HG02885 (cell line): ENCODE measurements at regions not wholly inside any gene's neighbourhood (a gene's known extent, or its start where the extent isn't known, plus 50 kb on each side); places are given as distances from the start of the nearest gene placed in this dataset.
"Not testable (repeated sequence)": the region's sequence is repeated elsewhere in the genome, so short reads cannot be mapped to it uniquely, and the experiment has no call there.

Source experiments
- ATAC-seq: cut with Tn5 transposase; IDR thresholded peaks from one replicate; pipeline ENCODE4 v1.9.1; 2021; ENCODE audit warnings: mild to moderate bottlenecking; ENCODE audit not compliant: unreplicated experiment, poor library complexity

GRCh38 chr2:220748875-220749479 lies 823.1 kb downstream of the EPHA4 start:
- ATAC-seq, result no peak

DNA sequence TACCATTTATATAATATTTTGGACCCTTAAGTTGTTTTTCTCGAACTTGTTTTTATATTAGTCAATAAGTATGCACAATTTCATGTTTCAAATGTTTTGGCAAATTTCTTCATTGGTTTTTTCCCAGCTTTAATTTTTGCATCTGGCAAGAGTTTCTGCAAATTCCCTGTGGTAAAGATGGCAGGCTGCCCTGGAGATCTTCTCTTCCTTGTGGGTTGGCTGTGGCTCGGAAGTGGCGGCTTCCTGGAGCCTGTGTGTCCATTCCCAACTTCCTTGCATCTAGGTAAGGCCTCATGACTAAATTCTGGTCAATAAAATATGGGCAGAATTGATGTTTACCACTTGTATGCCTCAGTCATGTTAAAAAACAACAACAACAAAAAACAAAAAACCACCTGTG lies 818.6 kb downstream of the EPHA4 start:
- ATAC-seq, result no peak

DNA sequence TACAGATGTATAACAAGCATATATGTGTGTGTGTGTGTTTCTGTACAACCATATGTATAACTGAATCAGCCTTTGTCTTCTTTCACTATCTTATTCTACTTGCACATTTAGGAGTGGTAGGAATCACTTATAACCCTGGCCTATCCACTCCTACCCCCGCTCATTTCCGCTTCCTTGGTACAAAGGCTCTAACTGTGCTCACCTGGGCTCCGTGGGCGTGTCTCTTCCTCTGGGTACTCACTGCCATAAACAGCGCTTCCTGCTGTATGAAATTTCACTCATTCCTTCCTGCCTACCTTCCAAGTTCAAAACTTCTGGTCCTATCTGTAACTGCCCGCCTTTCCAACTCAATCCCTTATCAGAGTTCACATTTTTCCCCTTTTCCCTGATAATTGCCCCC lies 815.5 kb downstream of the EPHA4 start:
- ATAC-seq, result no peak

DNA sequence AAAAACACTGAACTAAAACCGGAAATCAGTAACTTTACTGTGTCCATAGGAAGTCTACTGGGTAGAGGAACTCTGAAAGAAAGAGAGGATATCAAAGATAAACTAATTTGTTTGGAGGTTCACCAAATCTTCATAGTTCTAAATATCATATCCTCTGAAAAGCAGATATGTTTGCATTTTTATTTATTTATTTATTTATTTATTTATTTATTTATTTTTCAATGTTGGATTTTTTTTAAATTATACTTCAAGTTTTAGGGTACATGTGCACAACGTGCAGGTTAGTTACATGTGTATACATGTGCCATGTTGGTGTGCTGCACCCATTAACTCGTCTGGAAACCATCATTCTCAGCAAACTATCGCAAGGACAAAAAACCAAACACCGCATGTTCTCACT lies 813.7 kb downstream of the EPHA4 start:
- ATAC-seq, result not testable (repeated sequence)

- ATAC-seq, result no peak
Observed at GRCh38 chr2:220764171-220764570, 807.9 kb downstream of the EPHA4 start.

- ATAC-seq, result no peak
Observed at GRCh38 chr2:220767591-220768255, 804.4 kb downstream of the EPHA4 start.

- ATAC-seq, result no peak
Observed at GRCh38 chr2:220775856-220776488, 796.1 kb downstream of the EPHA4 start.

- ATAC-seq, result not testable (repeated sequence)
Observed at GRCh38 chr2:220779076-220779475, 793.0 kb downstream of the EPHA4 start.

DNA sequence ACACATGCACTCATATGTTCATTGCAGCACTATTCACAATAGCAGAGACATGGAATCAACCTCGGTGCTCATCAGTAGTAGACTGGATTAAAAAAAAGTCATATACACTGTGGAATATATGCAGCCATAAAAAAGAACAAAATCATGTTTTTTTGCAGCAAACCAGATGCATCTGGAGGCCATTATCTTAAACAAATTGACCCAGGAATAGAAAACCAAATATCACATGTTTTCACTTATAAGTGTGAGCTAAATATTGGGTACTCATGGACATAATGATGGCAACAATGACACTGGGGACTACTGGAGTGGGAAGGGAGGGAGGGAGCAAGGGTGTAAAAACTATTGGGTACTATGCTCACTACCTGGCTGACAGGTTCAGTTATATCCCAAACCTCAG lies 792.6 kb downstream of the EPHA4 start:
- no peak for ATAC-seq

DNA sequence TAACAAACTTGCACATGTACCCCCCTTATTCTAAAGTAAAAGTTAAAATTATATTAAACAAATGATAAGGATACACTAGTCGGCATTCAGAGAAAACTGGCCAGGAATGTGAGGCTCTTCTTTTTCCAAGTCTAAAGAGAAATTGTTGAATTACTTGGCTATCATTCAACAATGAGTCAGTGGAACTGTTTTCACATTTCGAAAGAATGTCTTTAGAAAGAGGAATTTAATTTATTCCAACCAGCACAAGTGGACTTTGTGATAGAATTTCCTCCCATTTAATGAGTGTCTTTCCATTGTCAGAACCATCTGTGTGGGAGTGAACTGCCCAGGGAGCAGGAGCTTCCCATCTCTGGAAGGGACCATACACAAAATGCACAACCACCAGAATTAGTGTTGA lies 792.2 kb downstream of the EPHA4 start:
- no peak for ATAC-seq

- ATAC-seq, result no peak
Observed at GRCh38 chr2:220781622-220782241, 790.4 kb downstream of the EPHA4 start.

GRCh38 chr2:220782609-220783113 lies 789.4 kb downstream of the EPHA4 start:
- no peak for ATAC-seq

GRCh38 chr2:220783671-220784070 lies 788.4 kb downstream of the EPHA4 start:
- no peak for ATAC-seq

GRCh38 chr2:220785178-220785577 lies 786.9 kb downstream of the EPHA4 start:
- ATAC-seq, result no peak

DNA sequence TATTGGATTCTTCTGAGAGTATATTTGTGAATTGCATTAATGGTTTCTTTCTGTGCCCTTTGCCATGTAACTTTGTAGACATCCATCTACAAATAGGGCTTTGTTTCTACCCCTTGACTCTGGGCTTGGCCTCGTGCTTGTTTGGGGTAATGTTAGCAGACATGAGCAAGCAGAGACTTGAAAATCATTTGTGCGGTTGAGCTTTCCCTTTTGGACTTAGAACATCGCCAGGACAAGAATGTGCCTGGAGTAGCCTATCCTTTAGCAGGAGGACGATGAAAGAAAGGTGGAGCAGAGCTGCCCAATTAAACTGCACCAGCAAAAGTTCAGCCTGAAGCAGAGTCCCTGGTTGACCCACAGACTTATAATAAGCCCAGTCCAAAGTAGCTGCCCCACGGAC lies 785.9 kb downstream of the EPHA4 start:
- ATAC-seq, result no peak

DNA sequence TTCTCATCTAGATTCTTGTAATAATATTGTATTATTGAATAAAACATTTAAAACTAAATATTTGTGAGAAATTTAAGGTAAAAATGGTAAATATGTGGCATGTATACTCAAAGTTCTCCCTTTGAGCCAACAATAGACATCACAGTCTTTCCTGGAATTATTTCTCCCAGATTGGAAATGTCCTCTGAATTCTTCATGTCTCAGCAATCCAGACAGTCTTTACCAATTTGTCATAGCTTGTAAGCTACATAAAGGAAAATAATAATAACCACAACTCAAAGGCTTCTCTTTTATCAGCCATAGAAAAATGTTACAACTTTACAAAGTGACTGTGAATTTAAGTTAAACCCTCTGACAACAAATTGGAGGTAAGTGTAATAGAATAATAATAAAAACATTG lies 784.9 kb downstream of the EPHA4 start:
- no peak for ATAC-seq

GRCh38 chr2:220789961-220790360 lies 782.1 kb downstream of the EPHA4 start:
- no peak for ATAC-seq

DNA sequence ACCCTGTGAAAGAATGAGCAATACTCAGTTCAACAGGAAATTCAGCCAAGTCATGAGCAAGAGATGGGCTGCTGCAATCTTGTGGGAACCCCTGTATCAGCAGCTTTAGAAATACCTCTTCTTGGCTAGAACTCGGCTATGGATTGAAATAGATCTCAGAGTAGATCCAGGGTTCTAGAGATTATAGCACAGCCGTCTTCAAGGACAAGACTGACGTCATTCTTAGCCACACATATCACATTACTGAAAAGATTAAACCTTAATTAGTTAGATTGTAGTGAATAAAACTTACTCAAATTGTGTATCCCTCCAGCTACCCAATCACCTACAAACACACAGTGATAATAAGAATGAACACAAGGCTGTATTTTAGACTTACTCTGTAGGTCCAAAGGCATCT lies 776.4 kb downstream of the EPHA4 start:
- no peak for ATAC-seq

DNA sequence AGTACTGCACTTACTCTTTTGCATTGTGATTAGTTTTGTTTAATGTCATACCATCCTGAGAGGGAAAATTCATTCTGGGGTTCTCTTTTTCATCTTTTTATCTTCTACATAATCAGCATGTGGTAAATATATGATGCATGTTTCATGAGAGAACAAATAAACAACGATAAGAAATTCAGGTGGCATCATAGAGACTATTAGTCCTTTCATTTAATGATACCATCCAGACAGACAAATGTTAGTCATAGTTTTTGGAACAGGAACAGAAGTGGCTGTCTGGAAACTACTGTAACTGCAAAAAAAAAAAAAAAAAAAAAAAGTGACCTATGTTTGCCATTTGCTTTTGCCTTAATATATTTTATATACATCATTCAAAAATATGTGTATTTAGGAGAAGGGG lies 761.0 kb downstream of the EPHA4 start:
- no peak for ATAC-seq

DNA sequence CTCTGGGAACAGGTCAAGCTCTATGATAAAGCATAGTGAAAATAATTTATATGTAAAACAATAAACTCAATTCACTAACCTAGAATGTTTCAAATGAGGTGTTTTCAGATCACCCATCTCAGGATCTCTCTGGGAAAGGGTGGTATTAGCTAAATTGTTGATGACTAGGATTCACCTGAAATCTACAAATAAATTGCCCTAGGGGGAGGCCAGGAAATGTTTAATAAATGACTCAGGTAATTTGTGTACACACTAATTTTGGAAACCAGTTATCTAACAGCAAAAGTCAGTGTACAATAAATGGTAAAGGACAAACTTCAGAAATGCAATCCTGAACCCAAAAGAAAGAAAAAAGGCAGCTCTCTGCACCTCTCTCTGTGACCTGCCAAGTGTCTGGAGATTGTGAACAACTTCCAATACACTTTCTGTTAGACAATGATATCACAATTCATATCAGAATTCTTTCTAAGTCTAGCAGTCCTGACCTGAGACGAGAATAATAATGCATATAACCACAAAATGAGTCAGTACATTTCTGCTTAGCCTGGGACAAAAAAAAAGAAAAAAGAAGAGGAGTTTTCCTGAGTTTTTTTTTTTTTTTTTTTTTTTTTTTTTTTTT lies 760.0 kb downstream of the EPHA4 start:
- no peak for ATAC-seq

DNA sequence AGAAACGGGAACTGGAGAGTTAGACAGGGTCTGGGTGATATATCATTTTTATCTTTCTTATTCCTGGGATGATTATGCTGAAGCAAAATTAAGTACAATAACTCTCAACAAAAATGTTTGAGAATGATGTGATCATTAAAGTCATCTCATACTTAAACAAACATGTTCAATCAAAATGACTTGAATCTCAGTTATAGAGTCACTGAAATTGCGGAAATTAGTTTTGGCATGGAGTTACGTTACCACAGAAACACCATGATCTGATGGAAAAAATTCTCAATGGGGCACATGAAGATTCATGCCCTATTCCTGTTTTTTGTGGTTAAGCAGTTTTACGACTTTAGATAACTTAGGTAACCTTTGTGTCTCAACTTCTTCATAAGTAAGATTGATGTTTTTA lies 757.7 kb downstream of the EPHA4 start:
- no peak for ATAC-seq
